Endometrium (tissue), 2 donors: ENCODE measurements at regions not wholly inside any gene's neighbourhood (a gene's known extent, or its start where the extent isn't known, plus 50 kb on each side); places are given as distances from the start of the nearest gene placed in this dataset.

Experiments used
- FAIRE-seq: peaks from 2 replicates; lab custom pipeline; 2012; peaks lifted over from hg19 to GRCh38; lab: Jason Lieb, UNC
- donor health status: control.
- donor health status: control.

- no peak for FAIRE-seq
Measured at GRCh38 chr2:221070106-221070505, 502.0 kb downstream of the EPHA4 start.

DNA sequence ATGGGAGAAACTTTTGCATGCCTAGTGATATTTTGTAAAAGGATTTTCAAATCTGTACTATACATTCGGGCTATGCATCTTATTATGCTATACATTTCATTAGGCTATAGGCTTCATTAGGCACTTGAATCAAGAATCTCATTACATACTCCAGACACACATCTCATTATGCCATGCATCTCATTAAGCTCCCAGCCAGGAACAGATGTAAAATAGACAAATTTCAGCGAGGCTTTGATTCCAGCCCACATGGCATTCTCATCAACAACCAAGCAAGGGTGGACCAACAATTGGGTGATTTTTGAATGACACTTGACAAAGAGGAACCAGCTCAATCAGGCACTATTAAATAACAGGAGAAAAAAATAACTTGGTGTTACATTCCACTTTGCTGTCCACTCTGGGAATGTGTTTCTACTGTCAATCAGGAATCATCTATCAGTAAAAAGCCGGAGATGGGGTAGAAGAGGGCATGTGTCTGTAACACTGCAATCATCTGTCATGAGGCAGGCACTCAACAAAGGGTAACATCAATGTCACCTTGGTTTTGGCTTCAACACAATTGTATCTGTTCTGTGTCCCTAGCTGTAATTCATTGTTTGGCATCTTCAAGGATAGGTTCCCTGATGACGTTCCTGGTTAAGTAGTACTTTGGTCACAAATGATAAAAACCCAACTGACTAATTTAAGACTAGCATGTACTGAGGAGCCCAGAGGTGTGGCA lies 498.6 kb downstream of the EPHA4 start:
- no peak for FAIRE-seq

- no peak for FAIRE-seq
Measured at GRCh38 chr2:221074238-221074637, 497.9 kb downstream of the EPHA4 start.

GRCh38 chr2:221075203-221075602 lies 496.9 kb downstream of the EPHA4 start:
- no peak for FAIRE-seq

DNA sequence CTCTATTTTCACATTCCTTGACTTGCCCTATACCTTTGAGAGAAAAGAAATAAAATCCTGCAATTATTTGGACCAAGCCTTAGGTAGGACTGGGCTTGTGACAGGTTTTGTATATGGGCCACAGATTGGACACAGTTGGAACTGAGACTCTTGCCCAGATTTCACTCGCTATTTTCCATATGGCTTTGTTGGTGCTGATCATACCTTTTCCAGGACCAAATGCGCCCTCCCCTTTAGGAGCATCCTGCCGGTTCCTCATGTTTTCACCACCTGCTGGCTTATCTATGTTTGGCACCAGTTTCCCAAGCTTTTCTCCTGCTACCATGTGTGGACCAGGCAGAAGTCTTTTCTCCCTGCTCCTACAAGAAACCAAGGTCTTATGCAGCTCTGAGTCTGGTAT lies 494.9 kb downstream of the EPHA4 start:
- FAIRE-seq = no peak

DNA sequence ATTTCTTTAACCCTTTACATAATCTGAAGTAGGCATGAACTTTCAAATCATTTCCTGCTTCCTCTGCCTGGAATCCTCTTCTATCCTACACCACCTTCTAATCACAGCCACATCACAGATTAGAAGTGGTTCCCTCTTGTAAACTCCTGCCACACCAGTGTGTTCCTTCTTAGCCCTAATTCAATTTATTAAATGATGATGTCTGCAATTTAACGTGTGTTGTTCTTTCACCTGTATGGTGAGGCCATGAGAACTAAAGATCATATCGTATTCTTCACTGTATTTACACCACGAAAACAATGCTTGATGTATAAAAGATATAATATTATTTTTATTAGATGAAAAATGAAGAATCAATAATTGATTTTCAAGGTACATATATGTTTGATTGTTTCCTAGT lies 494.3 kb downstream of the EPHA4 start:
- no peak for FAIRE-seq

DNA sequence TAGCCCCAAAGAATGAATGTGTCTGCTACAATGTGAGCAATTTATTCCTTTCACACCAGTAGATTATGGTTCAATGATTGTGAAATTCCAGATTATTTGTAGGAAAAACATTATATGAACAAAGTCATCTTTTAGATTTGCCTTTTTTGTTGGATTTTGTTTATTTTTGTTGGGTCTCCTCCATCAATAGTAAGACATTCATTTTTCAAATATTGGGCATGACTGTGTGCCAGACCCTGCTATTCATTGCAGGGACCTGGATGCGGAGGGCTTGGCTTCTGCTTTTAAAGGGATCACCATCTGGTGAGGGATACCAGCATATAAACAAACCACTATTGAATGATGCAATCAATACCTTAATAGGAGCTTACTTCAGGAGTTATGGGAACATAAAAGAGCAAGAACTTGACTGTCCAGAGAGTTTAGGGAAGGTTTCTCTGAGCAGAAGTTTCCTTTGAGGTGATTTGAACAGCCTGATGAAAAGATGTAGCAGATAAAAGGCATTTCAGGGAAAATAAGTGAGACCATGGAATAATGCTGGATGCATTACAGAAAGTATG lies 486.7 kb downstream of the EPHA4 start:
- FAIRE-seq = no peak

- no peak for FAIRE-seq
Measured at GRCh38 chr2:221085936-221086335, 486.2 kb downstream of the EPHA4 start.

GRCh38 chr2:221087779-221088178 lies 484.3 kb downstream of the EPHA4 start:
- FAIRE-seq = no peak

- FAIRE-seq = no peak
Measured at GRCh38 chr2:221088506-221088905, 483.6 kb downstream of the EPHA4 start.

DNA sequence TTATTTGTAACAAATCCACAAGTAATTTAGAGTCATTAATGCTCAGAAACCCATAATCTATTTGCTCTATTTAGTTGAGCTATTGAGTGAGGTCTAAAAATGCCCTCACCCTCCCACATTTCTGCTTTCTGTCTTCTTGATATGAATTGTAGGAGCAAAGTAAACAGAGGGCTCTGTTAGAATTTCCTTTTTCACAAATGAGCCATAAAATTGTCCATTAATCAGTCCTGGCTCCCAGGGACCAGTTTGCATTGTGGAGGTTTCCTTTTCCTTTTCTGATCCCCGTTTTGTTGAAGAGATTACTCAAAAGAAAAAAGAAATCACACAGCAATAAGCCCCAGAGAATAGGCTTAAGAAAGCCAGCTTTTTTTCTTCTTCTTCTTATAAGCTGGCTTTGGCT lies 476.7 kb downstream of the EPHA4 start:
- FAIRE-seq = no peak

GRCh38 chr2:221096706-221097567 lies 475.2 kb downstream of the EPHA4 start:
- no peak for FAIRE-seq

DNA sequence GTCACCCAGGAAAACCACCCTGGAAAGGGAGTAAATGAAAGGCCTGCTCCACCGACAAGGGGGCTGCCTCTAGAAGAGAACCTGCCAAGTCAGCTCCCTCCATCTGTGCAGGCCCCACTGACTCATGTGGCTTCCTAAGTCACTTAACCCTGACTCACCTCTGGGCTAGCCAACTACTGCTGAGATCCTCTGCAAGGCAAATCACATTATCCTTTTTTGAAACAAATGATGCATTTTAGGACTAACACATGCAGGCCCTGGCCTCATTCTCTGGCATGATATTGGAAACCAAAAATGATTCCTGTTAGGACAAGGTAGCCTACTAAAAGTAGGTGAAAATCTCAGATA lies 474.6 kb downstream of the EPHA4 start:
- no peak for FAIRE-seq

DNA sequence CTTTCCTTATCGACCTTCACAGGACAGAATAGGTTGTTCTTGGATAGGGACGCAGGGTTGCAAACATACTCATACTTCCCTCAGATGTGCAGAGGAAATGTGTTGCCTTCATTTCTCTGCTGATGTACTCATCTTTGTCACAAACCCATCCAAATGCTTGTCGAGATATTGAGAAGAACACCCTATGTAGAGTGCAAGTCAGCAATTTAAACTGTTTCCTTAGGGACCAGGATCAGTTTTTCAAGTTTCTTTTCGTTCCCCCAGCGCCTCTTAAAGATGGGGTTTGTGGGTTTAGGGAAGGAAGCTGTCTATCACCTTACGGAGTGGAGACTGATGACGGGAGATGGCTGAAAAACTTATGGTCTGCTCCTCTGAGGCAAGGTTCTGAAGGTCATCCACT lies 474.2 kb downstream of the EPHA4 start:
- no peak for FAIRE-seq

GRCh38 chr2:221100467-221101089 lies 471.5 kb downstream of the EPHA4 start:
- no peak for FAIRE-seq

- FAIRE-seq = no peak
Measured at GRCh38 chr2:221102896-221103688, 469.0 kb downstream of the EPHA4 start.

DNA sequence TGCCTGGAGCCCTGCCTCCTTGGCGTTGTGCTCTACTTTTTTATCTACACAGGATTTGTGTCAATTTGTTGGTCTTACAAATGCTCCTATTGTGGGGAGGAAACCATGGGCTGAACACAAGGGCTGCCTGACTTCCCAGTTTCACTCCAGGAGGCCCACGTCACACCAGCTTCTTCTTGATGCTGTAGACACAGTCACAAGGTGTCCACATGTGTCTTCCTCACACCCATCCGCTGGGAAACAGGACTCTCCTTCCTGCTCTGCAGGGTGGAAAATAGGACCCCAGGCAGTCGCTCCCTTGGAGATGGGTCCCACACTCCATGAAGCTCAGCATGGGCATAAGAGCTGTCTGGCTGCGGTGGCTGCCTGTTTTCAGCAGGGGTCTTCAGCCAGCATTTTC lies 468.2 kb downstream of the EPHA4 start:
- no peak for FAIRE-seq

- no peak for FAIRE-seq
Measured at GRCh38 chr2:221104361-221104811, 467.7 kb downstream of the EPHA4 start.

- no peak for FAIRE-seq
Measured at GRCh38 chr2:221106241-221106640, 465.9 kb downstream of the EPHA4 start.

- no peak for FAIRE-seq
Measured at GRCh38 chr2:221107424-221107823, 464.7 kb downstream of the EPHA4 start.

- no peak for FAIRE-seq
Measured at GRCh38 chr2:221109552-221109951, 462.6 kb downstream of the EPHA4 start.

- no peak for FAIRE-seq
Measured at GRCh38 chr2:221111739-221112138, 460.4 kb downstream of the EPHA4 start.
